Mucosa of stomach (tissue), 1 donor: ENCODE measurements at regions not wholly inside any gene's neighbourhood (a gene's known extent, or its start where the extent isn't known, plus 50 kb on each side); places are given as distances from the start of the nearest gene placed in this dataset.
"Not testable (repeated sequence)": the region's sequence is repeated elsewhere in the genome, so short reads cannot be mapped to it uniquely, and the experiment has no call there.

Experiments used
- H3K27me3 ChIP-seq: one replicate; pipeline ENCODE4 v1.7.0; 2013; ENCODE audit warnings: mild to moderate bottlenecking, low read length; ENCODE audit not compliant: control insufficient read depth, insufficient read depth
- H3K36me3 ChIP-seq: one replicate; pipeline ENCODE4 v1.7.0; 2013; ENCODE audit warnings: low read length; ENCODE audit not compliant: control insufficient read depth, insufficient read depth
- H3K4me1 ChIP-seq: one replicate; pipeline ENCODE4 v1.7.0; 2013; ENCODE audit warnings: mild to moderate bottlenecking, low read length; ENCODE audit not compliant: control insufficient read depth, insufficient read depth
- H3K4me3 ChIP-seq: one replicate; pipeline ENCODE4 v1.7.0; 2013; ENCODE audit warnings: low read length
- H3K9ac ChIP-seq: one replicate; pipeline ENCODE4 v1.7.0; 2013; ENCODE audit warnings: mild to moderate bottlenecking, low read length, moderate library complexity
- H3K9me3 ChIP-seq: one replicate; pipeline ENCODE4 v1.7.0; 2013; ENCODE audit warnings: mild to moderate bottlenecking, low read length, moderate library complexity; ENCODE audit not compliant: control insufficient read depth
- donor health status: Pancreatic carcinoma.

- Histone ChIP-seq H3K4me3 (no peak overlapping the region), H3K36me3 (no peaks in the 10 kb centered on the region), H3K4me1 (no peaks in the 10 kb centered on the region), H3K9me3 (no peaks in the 10 kb centered on the region), H3K27me3 (no peaks in the 10 kb centered on the region), H3K9ac (no peak overlapping the region)
These were observed 208.7 kb upstream of the ROBO1 start for GRCh38 chr3:79976466-79976865.

DNA sequence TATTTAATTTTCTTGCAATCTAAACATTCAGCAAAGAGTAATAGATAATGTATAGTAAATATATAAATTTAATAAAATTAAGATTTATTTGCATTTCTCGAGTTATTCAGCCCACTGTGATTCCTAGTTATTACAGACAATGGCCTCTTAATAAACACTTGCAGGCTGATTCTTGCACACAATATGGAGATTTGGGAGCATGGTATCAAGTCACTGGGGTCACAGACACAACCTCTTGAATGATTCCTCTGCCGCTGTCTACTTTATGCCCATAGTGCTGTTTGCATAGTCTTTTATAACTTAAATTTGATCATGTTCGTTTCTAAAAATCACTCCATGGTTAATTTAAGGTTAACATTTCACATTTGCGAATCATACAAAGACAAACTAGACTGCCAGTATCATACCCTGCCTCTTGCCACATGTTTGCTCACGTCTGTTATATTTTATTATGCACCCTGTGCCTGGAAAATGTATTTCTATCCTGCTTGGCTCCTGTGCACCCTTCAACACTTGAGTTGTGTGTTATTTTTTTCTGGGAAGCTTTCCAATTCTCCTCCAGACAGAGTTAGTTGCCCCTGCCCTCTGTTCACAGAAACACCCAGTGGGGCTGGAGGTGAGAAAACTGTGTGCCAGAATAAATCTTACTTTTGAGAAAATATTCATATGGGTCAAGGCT, 206.3 kb upstream of the ROBO1 start:
- H3K36me3 ChIP-seq = no peaks in the 10 kb centered on the region
- H3K4me1 ChIP-seq = no peaks in the 10 kb centered on the region
- no peak overlapping the region for H3K9ac ChIP-seq
- H3K9me3 ChIP-seq = no peaks in the 10 kb centered on the region
- H3K27me3 ChIP-seq = no peaks in the 10 kb centered on the region
- H3K4me3 ChIP-seq = no peak overlapping the region

DNA sequence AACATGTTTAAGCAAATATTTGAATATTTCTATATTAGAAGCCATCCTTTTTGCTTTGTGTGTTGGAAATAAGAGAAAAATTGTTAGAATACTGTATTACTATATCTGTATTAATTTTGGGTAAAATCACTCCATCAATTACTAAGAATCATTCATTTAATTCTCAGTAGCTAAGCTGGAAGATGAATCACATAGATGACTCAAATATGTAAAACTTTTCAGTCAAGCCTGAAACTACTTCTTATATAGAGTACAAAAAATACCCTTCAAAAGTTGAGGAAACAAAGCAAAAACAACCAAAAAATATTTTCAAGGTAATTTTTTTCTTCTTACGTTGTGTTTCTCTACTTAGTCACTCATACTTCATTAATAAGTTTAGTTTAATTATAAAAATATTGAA, 205.7 kb upstream of the ROBO1 start:
- Histone ChIP-seq H3K36me3 (no peaks in the 10 kb centered on the region), H3K9ac (no peak overlapping the region), H3K9me3 (no peaks in the 10 kb centered on the region), H3K4me1 (no peaks in the 10 kb centered on the region), H3K27me3 (no peaks in the 10 kb centered on the region), H3K4me3 (no peak overlapping the region)

DNA sequence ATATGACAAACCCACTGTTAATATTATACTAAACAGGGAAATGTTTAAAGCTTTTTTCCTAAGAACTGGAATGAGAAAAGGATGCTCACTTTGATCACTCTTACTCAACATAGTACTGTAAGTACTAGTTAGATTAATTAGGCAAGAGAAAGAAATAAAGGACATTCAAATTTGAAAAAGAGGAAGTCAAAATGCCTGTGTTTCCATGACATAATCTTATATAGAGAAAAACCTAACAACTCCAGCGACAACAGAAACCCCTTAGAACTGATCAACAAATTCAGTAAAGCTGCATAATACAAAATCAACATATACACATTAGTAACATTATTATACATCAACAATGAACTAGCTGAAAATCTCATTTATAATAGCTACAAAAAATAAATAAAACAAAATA, 200.6 kb upstream of the ROBO1 start:
- no peaks in the 10 kb centered on the region for H3K4me1 ChIP-seq
- no peak overlapping the region for H3K9ac ChIP-seq
- H3K4me3 ChIP-seq = no peak overlapping the region
- no peaks in the 10 kb centered on the region for H3K9me3 ChIP-seq
- no peaks in the 10 kb centered on the region for H3K36me3 ChIP-seq
- no peaks in the 10 kb centered on the region for H3K27me3 ChIP-seq

GRCh38 chr3:79960594-79960993, 192.8 kb upstream of the ROBO1 start:
- Histone ChIP-seq H3K9ac (no peak overlapping the region), H3K9me3 (no peaks in the 10 kb centered on the region), H3K4me1 (peaks cover 9% of the 10 kb centered on the region), H3K27me3 (no peaks in the 10 kb centered on the region), H3K36me3 (no peaks in the 10 kb centered on the region), H3K4me3 (no peak overlapping the region)

GRCh38 chr3:79957066-79957465, 189.3 kb upstream of the ROBO1 start:
- Histone ChIP-seq H3K4me1 (peaks cover 9% of the 10 kb centered on the region), H3K4me3 (no peak overlapping the region), H3K36me3 (no peaks in the 10 kb centered on the region), H3K9me3 (no peaks in the 10 kb centered on the region), H3K9ac (no peak overlapping the region), H3K27me3 (no peaks in the 10 kb centered on the region)

DNA sequence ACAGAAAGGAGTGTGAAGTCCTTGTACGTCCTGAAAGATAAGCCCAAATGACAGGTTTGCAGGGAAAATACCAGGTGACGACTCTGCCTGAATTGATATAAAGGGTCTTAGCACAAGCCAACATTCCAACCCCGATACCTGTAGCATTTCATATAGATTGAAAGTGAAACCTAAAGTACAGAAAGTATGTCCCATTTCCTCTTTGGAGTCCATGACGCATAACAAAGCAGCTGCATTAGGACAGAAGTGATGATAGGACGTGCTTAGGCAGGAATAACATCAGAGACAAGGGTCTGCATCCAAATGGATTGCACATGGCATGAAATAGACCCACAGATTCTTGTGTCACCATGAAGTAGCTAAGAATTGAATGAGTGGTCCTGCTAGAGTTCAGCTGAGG, 187.0 kb upstream of the ROBO1 start:
- Histone ChIP-seq H3K4me1 (no peaks in the 10 kb centered on the region), H3K27me3 (no peaks in the 10 kb centered on the region), H3K9ac (no peak overlapping the region), H3K9me3 (no peaks in the 10 kb centered on the region), H3K36me3 (no peaks in the 10 kb centered on the region), H3K4me3 (no peak overlapping the region)

DNA sequence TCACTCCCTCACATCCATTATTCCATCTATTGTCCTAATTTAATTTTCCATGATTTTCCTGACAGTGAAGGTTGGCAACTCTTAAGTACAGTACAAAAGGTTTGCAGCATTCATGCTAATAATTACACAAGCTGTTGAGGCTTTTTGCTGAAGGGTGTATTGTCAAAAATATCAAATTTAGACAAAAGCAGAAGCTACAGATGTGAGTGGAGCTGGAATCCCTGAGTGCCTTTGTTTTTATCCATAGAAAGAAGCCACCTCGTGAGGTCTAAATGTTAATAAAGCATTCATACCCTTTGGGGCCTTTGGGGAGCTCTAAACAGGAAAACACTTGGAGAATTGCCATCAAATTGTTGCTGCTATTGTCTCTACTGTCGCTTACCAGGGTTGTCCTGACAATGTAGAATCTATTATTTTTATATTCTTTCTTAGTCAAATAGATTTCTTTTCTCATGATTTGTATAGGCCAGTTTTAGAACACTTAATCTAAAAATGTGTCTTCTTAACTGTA, 185.8 kb upstream of the ROBO1 start:
- H3K9ac ChIP-seq = no peak overlapping the region
- H3K4me1 ChIP-seq = no peaks in the 10 kb centered on the region
- no peak overlapping the region for H3K4me3 ChIP-seq
- H3K9me3 ChIP-seq = no peaks in the 10 kb centered on the region
- no peaks in the 10 kb centered on the region for H3K36me3 ChIP-seq
- no peaks in the 10 kb centered on the region for H3K27me3 ChIP-seq

- H3K9ac ChIP-seq, H3K4me3 ChIP-seq, H3K9me3 ChIP-seq, H3K4me1 ChIP-seq, H3K36me3 ChIP-seq, H3K27me3 ChIP-seq: not testable (repeated sequence)
These were observed 183.6 kb upstream of the ROBO1 start for GRCh38 chr3:79951426-79951825.

- H3K9ac ChIP-seq = no peak overlapping the region
- H3K27me3 ChIP-seq = no peaks in the 10 kb centered on the region
- no peaks in the 10 kb centered on the region for H3K4me1 ChIP-seq
- no peaks in the 10 kb centered on the region for H3K9me3 ChIP-seq
- no peaks in the 10 kb centered on the region for H3K36me3 ChIP-seq
- H3K4me3 ChIP-seq = no peak overlapping the region
These were observed 180.2 kb upstream of the ROBO1 start for GRCh38 chr3:79947957-79948356.

- no peak overlapping the region for H3K4me3 ChIP-seq
- no peaks in the 10 kb centered on the region for H3K4me1 ChIP-seq
- no peaks in the 10 kb centered on the region for H3K36me3 ChIP-seq
- H3K9ac ChIP-seq = no peak overlapping the region
- no peaks in the 10 kb centered on the region for H3K27me3 ChIP-seq
- no peaks in the 10 kb centered on the region for H3K9me3 ChIP-seq
These were observed 179.7 kb upstream of the ROBO1 start for GRCh38 chr3:79947469-79947868.

- Histone ChIP-seq H3K9ac (no peak overlapping the region), H3K4me3 (no peak overlapping the region), H3K27me3 (no peaks in the 10 kb centered on the region), H3K4me1 (peaks cover 10% of the 10 kb centered on the region), H3K36me3 (no peaks in the 10 kb centered on the region), H3K9me3 (no peaks in the 10 kb centered on the region)
These were observed 169.8 kb upstream of the ROBO1 start for GRCh38 chr3:79937567-79937966.

DNA sequence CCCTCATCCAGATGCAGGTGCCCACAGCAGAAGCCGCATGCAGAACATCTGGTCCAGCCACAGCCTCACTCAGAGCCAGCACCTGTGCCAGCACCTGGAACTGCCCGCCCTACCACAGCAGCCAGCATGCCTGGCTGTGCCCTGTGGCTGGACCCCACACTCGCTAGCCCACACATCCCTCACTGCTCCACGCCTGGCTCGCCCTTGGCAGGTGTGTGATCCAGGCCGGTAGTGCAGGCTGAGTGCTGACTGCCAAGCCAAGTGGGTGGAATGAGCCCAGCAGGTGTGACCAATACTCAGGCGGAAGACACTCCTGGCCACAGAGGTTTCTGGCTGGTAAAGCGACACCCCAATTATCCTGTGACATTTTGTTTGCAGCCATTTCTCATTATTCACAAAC, 162.4 kb upstream of the ROBO1 start:
- no peak overlapping the region for H3K9ac ChIP-seq
- no peaks in the 10 kb centered on the region for H3K9me3 ChIP-seq
- H3K27me3 ChIP-seq = no peaks in the 10 kb centered on the region
- no peak overlapping the region for H3K4me3 ChIP-seq
- no peaks in the 10 kb centered on the region for H3K36me3 ChIP-seq
- H3K4me1 ChIP-seq = no peaks in the 10 kb centered on the region
